ENCODE measurements at regions not wholly inside any gene's neighbourhood (a gene's known extent, or its start where the extent isn't known, plus 50 kb on each side); places are given as distances from the start of the nearest gene placed in this dataset.

DNA sequence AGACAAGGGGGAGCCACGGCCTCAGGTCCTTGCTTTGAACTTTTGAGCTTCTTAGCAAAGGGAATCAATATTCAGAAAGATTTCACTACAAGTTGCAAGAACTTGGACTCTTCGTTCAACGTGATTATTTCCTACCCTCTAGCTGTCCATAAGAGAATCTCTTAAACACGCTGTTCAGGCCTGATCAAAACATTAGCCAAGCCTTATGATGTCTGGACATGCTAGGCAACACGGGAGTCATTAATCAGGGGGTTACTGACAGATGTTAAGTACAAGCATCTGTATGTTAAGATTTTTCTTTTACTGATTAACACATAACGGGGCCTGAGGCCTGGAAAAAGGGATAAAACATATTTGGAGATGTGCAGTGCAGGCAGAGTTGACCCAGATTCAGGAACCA lies 138.9 kb upstream of the IL1RAPL2 start:
- H3K9me3 ChIP-seq: no peaks in the 10 kb centered on the region
- no peak for DNase-seq (ENCODE audit: low read depth in 1 of 2, low spot score in 1 of 2)
- CTCF ChIA-PET: no interaction called here

GRCh38 chrX:104420907-104421306 lies 145.1 kb upstream of the IL1RAPL2 start:
- CTCF ChIA-PET: no interaction called here
- FAIRE-seq (no peak), DNase-seq (ENCODE audit: low read depth in 1 of 2, low spot score in 1 of 2) (no peak), ATAC-seq (no peak)
- H3K27ac ChIP-seq: no peak overlapping the region
- no peak overlapping the region for H3K4me2 ChIP-seq
- TF ChIP-seq KDM1A (IDR thresholded peaks at IDR 0.05; ENCODE audit: low read depth) (no peak), RFX5 (IDR thresholded peaks at IDR 0.05) (no peak), CHD2 (IDR thresholded peaks at IDR 0.05; ENCODE audit: low read length, partially characterized antibody) (no peak), HOXB13 (CRISPR knock-in tag; IDR thresholded peaks at IDR 0.05; ENCODE audit: low read depth) (no peak), RARB (CRISPR knock-in tag; IDR thresholded peaks at IDR 0.05) (no peak), CBX2 (IDR thresholded peaks at IDR 0.05; ENCODE audit: borderline replicate concordance, low read depth) (no peak), KDM5A (IDR thresholded peaks at IDR 0.05) (no peak), TP53 (CRISPR knock-in tag; IDR thresholded peaks at IDR 0.05) (no peak), HMGXB4 (CRISPR knock-in tag; IDR thresholded peaks at IDR 0.05; ENCODE audit: borderline replicate concordance) (no peak)
- no peak overlapping the region for H3K4me3 ChIP-seq
- 30% methylated on average over 4 of the region's 4 CpGs for WGBS (ENCODE audit: missing lambda C conversion rate)
- POLR2A ChIA-PET: no interaction called here
- H3K4me1 ChIP-seq: no peaks in the 10 kb centered on the region
- no peaks in the 10 kb centered on the region for H3K9me3 ChIP-seq

More for the DNA sequence above, 138.9 kb upstream of the IL1RAPL2 start:
- H3K27ac ChIP-seq: no peak overlapping the region
- POLR2A ChIA-PET: no interaction called here
- no peak for TF ChIP-seq RAD21 (conservative IDR thresholded peaks at IDR 0.05 in 1 of 2, IDR thresholded peaks at IDR 0.05 in 1 of 2)
- no peak for TF ChIP-seq REST (IDR thresholded peaks at IDR 0.05)
- TF ChIP-seq FOSB (CRISPR knock-in tag; IDR thresholded peaks at IDR 0.05): no peak
- no peak for TF ChIP-seq KDM5A (IDR thresholded peaks at IDR 0.05)
- no peak for TF ChIP-seq JUNB (IDR thresholded peaks at IDR 0.05)
- no peak for TF ChIP-seq RFX5 (IDR thresholded peaks at IDR 0.05)
- TF ChIP-seq KDM1A (IDR thresholded peaks at IDR 0.05; ENCODE audit: low read depth): no peak
- no peak for TF ChIP-seq HOXA7 (CRISPR knock-in tag; IDR thresholded peaks at IDR 0.05)
- no peak for TF ChIP-seq SREBF2 (IDR thresholded peaks at IDR 0.05)
- no peak for TF ChIP-seq HMGXB4 (CRISPR knock-in tag; IDR thresholded peaks at IDR 0.05; ENCODE audit: borderline replicate concordance)
- no peak for TF ChIP-seq RARB (CRISPR knock-in tag; IDR thresholded peaks at IDR 0.05)
- TF ChIP-seq HDAC2 (IDR thresholded peaks at IDR 0.05): no peak
- no peak for TF ChIP-seq ESRRA (IDR thresholded peaks at IDR 0.05; ENCODE audit: borderline replicate concordance, low read length)
- no peak for TF ChIP-seq ZNF302 (CRISPR knock-in tag; IDR thresholded peaks at IDR 0.05)
- TF ChIP-seq GATA3 (IDR thresholded peaks at IDR 0.05; ENCODE audit: borderline replicate concordance): no peak
- no peak for TF ChIP-seq BHLHE40 (IDR thresholded peaks at IDR 0.05; ENCODE audit: low read depth, low read length)
- no peak for TF ChIP-seq ATOH8 (CRISPR knock-in tag; IDR thresholded peaks at IDR 0.05; ENCODE audit: low read depth)
- no peak for ATAC-seq
- 51% methylated on average over 6 of the region's 6 CpGs for WGBS (ENCODE audit: missing lambda C conversion rate)
- H3K4me1 ChIP-seq: no peaks in the 10 kb centered on the region
- no peak for FAIRE-seq
- no peak overlapping the region for H3K4me3 ChIP-seq
- no peak overlapping the region for H3K4me2 ChIP-seq

All from A549 (cell line).